Tibial artery (tissue), 4 donors: ENCODE measurements at regions not wholly inside any gene's neighbourhood (a gene's known extent, or its start where the extent isn't known, plus 50 kb on each side); places are given as distances from the start of the nearest gene placed in this dataset.

Source experiments
- DNase-seq, 2 donors: peaks; one replicate each; pipeline ENCODE4 v3.0.0-alpha.2; 2019
- H3K27ac ChIP-seq, 2 donors: fragments of 200-600 bp; sonication (generic) in 1 of 2; 1 replicate in 1 of 2; 2 replicates in 1 of 2; pipeline ENCODE4 v1.5.1; 2018 to 2019; ENCODE audit warnings: mild to moderate bottlenecking in 1 of 2
- H3K27me3 ChIP-seq, 2 donors: fragments of 200-600 bp; sonication (generic) in 1 of 2; one replicate each; pipeline versions ENCODE4 v1.5.1 to v1.6.0; 2016 to 2019
- H3K36me3 ChIP-seq, 3 donors: fragments of 200-600 bp; sonication (generic) in 2 of 3; one replicate each; pipeline ENCODE4 v1.5.1; 2016 to 2019; ENCODE audit warnings: mild to moderate bottlenecking in 2 of 3
- H3K4me1 ChIP-seq, 4 donors: fragments of 200-600 bp; sonication (generic) in 2 of 4; 1 replicate in 3 of 4; 2 replicates in 1 of 4; pipeline ENCODE4 v1.5.1; 2016 to 2019
- H3K4me3 ChIP-seq, 2 donors: fragments of 200-600 bp; sonication (generic) in 1 of 2; 1 replicate in 1 of 2; 2 replicates in 1 of 2; pipeline ENCODE4 v1.5.1; 2018 to 2019; ENCODE audit warnings: mild to moderate bottlenecking in 2 of 2
- H3K9me3 ChIP-seq, 3 donors: fragments of 200-600 bp; sonication (generic) in 1 of 3; one replicate each; pipeline ENCODE4 v1.5.1; 2016 to 2019
- CTCF ChIP-seq, 2 experiments: fragments of 200-600 bp in 1 of 2; fragments of 450-650 bp in 1 of 2; IDR thresholded peaks; one replicate each; pipeline ENCODE4 v1.5.1; 2017 to 2019; ENCODE audit warnings: antibody characterized with exemption in 2 of 2, mild to moderate bottlenecking in 1 of 2, moderate library complexity in 1 of 2
- intact Hi-C: fragments of 100-400 bp; cut with DNase I; formaldehyde crosslinking; loops from one replicate; pipeline ENCODE4 v1.15.0; 2023; ENCODE audit warnings: low total_unique reads

- no peak for DNase-seq
- H3K36me3 ChIP-seq, result no peaks in the 10 kb centered on the region
- no peak for TF ChIP-seq CTCF (IDR thresholded peaks at IDR 0.05)
- H3K4me1 ChIP-seq, result peaks cover 0 to 9% (median 2%) of the 10 kb centered on the region in 4 donors
- H3K9me3 ChIP-seq, result no peaks in the 10 kb centered on the region
- no peak overlapping the region for H3K4me3 ChIP-seq
- H3K27me3 ChIP-seq, result no peaks in the 10 kb centered on the region
- H3K27ac ChIP-seq, result no peak overlapping the region
- intact Hi-C loops, result no loop called here
Measured at GRCh38 chr2:188850786-188851185, 123.4 kb upstream of the COL3A1 start.

GRCh38 chr2:188851311-188851710 is 122.9 kb upstream of the COL3A1 start:
- intact Hi-C loops, result no loop called here
- Histone ChIP-seq H3K36me3 (no peaks in the 10 kb centered on the region), H3K4me1 (peaks cover 0 to 9% (median 2%) of the 10 kb centered on the region in 4 donors), H3K9me3 (no peaks in the 10 kb centered on the region), H3K27ac (no peak overlapping the region), H3K27me3 (no peaks in the 10 kb centered on the region), H3K4me3 (no peak overlapping the region)
- TF ChIP-seq CTCF (IDR thresholded peaks at IDR 0.05), result no peak
- DNase-seq, result no peak

GRCh38 chr2:188851826-188852225 is 122.3 kb upstream of the COL3A1 start:
- intact Hi-C loops, result no loop called here
- H3K27me3 ChIP-seq, result no peaks in the 10 kb centered on the region
- H3K9me3 ChIP-seq, result no peaks in the 10 kb centered on the region
- no peak overlapping the region for H3K27ac ChIP-seq
- peaks cover 0 to 9% (median 2%) of the 10 kb centered on the region in 4 donors for H3K4me1 ChIP-seq
- no peak for DNase-seq
- TF ChIP-seq CTCF (IDR thresholded peaks at IDR 0.05), result no peak
- no peaks in the 10 kb centered on the region for H3K36me3 ChIP-seq
- H3K4me3 ChIP-seq, result no peak overlapping the region

GRCh38 chr2:188852772-188853171 is 121.4 kb upstream of the COL3A1 start:
- Histone ChIP-seq H3K27ac (no peak overlapping the region), H3K36me3 (no peaks in the 10 kb centered on the region), H3K9me3 (no peaks in the 10 kb centered on the region), H3K4me1 (peaks cover 0 to 9% (median 2%) of the 10 kb centered on the region in 4 donors), H3K27me3 (no peaks in the 10 kb centered on the region), H3K4me3 (no peak overlapping the region)
- DNase-seq, result no peak
- no peak for TF ChIP-seq CTCF (IDR thresholded peaks at IDR 0.05)
- intact Hi-C loops, result no loop called here

GRCh38 chr2:188853307-188853706 is 120.9 kb upstream of the COL3A1 start:
- Histone ChIP-seq H3K27me3 (no peaks in the 10 kb centered on the region), H3K9me3 (no peaks in the 10 kb centered on the region), H3K27ac (no peak overlapping the region), H3K4me3 (no peak overlapping the region), H3K4me1 (peaks cover 0 to 9% (median 2%) of the 10 kb centered on the region in 4 donors), H3K36me3 (no peaks in the 10 kb centered on the region)
- intact Hi-C loops, result no loop called here
- no peak for DNase-seq
- no peak for TF ChIP-seq CTCF (IDR thresholded peaks at IDR 0.05)

GRCh38 chr2:188865681-188866080 is 108.5 kb upstream of the COL3A1 start:
- H3K4me3 ChIP-seq, result no peak overlapping the region
- H3K27me3 ChIP-seq, result no peaks in the 10 kb centered on the region
- intact Hi-C loops, result no loop called here
- no peaks in the 10 kb centered on the region for H3K36me3 ChIP-seq
- no peak for TF ChIP-seq CTCF (IDR thresholded peaks at IDR 0.05)
- H3K27ac ChIP-seq, result no peak overlapping the region
- H3K9me3 ChIP-seq, result no peaks in the 10 kb centered on the region
- no peak for DNase-seq
- H3K4me1 ChIP-seq, result peaks cover 0 to 18% (median 9%) of the 10 kb centered on the region in 4 donors
